ENCODE measurements at regions not wholly inside any gene's neighbourhood (a gene's known extent, or its start where the extent isn't known, plus 50 kb on each side); places are given as distances from the start of the nearest gene placed in this dataset.

DNA sequence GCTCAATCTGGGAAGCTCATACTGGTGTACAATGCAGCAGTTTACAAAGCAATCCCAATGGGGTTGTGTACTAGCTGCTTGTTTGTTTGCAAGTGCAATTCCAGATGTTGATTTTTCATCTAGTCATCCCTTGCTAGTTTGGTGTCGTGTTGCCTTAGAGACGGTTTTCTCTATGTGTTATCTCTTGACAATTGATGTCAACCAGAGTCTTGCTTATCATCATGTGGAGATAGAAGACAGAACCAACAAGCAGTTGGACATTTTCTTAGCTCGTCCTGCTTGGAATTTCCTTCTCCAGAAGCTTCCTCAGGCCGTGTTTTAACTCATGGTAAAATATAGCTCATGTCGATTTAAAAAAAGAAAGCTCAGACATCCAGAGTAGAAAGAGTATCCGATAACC is 262.0 kb upstream of the KCNH8 start:
- in situ Hi-C loops (cut with MboI; ENCODE audit: low sequenced_read_pairs), result no loop called here

DNA sequence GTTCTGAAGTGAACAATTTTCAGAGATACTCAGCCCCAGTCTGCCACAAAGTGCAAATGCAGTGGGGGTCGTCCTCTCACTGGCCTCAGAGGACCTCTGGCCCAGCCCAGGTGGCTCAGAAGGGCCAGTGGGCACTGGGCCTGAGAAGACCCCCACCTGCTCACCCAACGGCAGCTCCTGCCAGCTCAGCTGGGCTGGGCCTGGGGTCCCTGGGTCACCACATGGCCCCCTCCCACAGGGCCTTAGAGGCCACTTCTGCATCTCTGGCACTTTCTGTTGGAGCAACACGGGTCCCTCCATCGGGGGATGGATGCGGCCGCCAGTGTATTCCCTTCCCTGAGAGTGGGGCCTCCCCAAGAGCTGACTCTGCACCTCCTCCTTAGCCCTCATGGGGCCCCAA is 262.7 kb upstream of the KCNH8 start:
- in situ Hi-C loops (cut with MboI; ENCODE audit: low sequenced_read_pairs), result no loop called here

DNA sequence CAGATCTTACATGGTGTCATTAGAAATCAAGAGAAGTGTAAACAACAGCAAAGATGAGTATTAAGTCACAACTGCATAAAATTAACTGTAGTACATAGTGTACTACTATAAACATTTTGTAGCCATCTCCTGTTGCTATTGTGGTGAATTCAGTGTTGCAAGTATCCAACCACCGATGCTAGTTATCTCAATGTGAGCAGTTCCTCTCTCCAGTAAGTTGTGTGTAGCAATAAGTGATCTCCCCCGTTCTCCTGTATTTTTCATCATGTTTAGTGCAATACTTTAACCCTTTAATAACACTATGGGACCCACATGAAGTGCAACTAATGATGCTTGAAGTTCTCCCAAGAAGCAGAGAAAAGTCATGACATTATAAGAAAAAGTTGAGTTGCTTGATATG is 264.7 kb upstream of the KCNH8 start:
- in situ Hi-C loops (cut with MboI; ENCODE audit: low sequenced_read_pairs), result no loop called here

DNA sequence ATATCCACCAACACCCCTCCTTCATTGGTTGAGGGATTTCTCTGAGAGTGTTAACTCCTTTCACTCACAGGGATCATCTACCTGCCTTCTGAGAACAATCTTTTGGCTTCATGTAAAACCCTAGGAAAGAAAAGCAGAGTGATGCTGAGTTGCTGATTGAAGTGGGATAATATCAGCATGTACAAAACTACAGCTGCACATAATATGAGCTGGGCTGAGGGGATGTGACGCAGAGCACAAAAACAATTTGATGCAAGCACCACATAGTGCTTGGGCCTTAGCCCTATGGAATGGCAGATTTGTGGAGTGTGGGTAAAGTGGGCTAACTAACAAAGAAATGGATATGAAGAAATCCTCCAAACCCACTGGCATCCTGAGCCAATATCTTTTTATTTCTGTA is 267.6 kb upstream of the KCNH8 start:
- in situ Hi-C loops (cut with MboI; ENCODE audit: low sequenced_read_pairs), result no loop called here

DNA sequence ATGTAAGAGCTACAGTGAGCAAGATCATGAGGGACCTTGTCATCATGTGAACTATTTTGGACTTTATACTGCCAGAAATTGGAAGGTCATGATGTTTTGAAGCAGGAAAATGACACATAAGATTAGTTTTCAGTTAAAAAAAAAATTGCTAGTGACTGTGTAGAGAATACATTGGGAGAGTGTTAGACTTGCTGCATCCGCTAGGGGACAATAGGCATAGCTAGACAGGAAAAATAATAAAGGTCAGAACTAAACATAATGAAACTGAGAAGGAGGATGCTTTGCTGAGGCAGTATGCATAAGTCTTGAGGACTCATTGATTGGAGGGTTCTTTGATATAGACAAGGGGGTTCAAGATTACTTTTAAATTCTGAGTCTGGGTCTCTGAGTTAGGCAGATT is 275.8 kb upstream of the KCNH8 start:
- in situ Hi-C loops (cut with MboI; ENCODE audit: low sequenced_read_pairs), result no loop called here

DNA sequence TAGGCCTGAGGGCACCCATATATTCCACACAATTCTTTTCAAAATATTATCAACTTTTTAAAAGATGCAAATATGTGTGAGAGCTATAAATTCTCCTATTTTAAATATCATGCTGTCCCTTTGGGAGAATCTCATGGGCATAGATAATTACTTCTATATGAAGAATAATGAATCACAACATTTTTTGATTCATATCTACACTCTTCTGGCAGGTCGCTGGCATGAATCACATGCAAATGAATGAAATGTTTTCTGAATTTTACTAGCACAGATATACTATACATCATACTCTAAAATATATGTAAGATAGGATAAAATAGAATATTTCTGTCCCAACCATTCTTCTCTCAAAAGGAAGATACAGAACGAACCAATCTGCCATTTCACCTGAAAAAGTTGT is 277.7 kb upstream of the KCNH8 start:
- in situ Hi-C loops (cut with MboI; ENCODE audit: low sequenced_read_pairs), result no loop called here

DNA sequence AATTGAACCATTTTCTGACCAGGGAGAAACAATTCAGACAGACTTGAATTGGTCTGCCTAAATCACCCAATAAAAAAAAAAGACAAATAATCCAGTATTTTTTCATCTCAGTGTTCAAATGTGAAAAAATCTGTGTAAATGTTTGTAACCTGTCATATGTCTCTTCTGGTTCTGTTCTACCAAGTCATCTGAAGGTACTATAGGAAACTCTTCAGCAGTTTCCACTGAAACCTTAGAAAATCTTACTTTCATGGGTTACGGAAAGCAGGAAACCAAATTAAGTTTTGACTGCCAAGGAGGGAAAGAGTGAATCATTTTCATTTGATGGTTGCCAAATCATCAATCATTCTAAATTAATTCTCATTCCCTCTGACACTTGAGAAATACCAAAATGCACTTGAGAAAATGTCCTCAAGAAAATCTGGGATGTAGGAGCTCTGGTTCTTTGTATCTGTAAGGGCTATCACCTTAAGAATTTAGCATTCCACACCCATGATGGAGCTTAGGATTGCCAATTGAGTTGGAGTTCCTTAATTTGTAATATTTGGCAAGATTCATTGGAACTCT is 278.2 kb upstream of the KCNH8 start:
- in situ Hi-C loops (cut with MboI; ENCODE audit: low sequenced_read_pairs), result no loop called here

DNA sequence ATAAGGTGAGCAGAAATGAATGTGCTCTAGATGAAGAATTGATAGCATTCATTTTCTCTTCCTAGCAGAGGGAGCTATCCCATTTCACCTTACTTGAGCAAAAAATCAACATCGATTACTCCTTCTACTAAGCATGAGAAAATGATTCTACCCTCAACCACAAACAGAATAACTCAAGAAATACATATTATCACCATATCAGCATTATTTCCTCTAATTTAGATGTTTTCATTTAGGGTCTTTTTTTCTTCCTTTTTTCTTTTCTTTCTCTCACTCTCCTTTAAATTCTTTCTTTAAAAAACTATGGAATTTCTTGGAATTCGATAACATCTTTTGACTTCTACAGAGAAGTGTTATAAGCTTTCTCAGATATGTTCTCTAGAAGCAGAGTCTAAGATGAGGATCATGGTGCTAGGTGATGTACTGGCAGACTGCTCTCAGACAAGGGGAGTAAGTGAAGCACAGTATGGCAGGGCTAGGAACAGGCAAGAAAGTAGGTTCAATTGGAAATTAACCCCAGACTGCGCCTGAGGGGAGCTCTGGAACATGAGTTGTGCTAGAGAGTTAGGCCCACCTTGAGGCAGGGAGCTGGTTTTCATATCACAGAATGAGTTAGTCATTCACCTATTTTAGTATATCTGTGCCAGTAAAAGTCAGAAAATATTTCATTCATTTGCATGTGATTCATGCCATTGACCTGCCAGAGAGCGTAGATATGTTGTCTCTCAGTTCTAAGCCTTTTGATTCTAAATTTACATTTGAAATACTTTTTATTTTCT is 279.2 kb upstream of the KCNH8 start:
- in situ Hi-C loops (cut with MboI; ENCODE audit: low sequenced_read_pairs), result no loop called here

DNA sequence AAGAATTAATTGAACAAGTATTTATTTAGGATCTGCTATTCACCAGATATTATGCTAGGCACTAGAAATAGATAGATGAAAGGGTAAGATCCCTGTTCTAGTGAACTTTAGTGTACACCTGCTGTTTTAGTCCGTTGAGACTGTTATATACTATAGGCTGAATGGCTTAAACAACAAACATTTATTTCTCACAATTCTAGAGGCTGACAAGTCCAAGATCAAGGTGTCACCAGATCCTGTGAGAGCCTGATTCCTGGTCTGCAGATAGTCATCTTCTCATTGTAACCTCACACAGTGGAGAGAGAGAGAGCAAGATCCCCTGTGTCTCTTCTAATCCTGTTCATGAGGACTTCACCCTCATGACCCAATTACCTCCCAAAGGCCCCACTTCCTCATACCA is 281.4 kb upstream of the KCNH8 start:
- in situ Hi-C loops (cut with MboI; ENCODE audit: low sequenced_read_pairs), result no loop called here

DNA sequence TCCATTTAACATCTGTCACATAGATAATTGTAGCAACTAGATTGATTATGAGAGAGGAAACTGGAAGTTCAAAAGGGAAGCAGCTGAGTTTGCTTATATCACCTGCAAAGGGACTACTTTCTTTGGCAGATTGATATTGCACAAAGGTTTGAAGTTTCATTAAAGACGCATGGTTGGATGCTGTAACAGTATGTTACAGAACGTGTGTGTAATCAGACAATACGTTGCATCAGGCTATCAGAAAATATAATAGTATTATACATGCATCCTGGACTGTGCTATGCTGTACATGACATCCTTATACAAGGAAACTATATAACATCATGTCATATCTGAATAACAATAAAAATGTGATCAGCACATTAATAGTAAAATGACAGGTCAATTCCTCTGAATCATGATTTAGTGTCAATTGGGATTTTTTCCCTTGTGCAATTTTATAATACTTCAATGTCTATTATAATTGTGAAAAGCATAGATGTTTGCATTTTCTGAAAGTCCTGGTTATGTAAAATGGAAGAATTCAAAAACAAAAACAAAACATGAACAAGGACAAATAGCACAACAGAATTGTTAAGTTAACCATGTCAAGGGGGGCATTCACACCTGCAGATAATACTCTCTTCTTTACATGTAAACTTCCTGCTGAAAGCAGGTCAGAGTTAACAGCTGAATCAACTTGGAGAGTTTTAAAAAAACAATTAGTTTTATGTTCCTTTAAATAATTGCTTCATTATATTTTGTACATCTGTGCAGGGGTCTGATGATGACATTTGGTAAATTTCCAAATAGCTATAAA is 283.2 kb upstream of the KCNH8 start:
- in situ Hi-C loops (cut with MboI; ENCODE audit: low sequenced_read_pairs), result no loop called here

DNA sequence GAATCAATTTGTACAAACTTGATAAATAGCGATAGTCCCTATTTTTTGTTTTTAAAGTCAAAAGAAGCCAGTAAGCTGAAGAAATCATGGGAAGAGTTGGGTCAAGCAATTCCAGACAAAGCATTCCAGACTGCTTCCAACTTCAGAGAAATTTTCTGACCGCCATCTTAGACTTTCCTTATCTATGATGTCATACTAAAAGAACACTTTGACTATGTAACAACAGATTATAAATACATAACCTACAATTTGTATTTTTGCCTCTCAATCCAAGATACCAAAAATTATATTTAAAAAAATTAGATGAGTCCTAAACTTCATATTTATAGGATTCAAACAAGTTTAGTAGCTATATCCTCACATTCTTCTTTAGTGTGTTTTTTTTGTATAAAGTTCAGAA is 286.2 kb upstream of the KCNH8 start:
- in situ Hi-C loops (cut with MboI; ENCODE audit: low sequenced_read_pairs), result no loop called here

DNA sequence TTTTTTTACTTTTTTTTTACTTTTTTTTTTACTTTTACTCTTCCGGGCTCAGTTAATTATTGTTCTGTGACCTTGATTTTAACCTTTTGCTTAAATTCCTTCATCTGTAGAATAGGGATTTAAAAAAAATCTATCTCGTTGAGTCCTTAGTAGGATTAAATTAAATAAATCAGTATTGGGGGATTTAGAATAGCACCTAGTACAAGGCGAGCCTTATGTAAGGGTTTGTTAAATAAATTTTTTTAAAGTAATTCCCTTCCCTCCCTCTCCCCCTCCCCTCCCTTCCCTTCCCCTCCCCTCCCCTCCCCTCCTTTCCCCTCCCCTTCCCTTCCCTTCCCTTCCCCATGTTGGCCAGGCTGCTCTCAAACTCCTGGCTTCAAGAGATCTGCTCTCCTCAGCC is 287.2 kb upstream of the KCNH8 start:
- in situ Hi-C loops (cut with MboI; ENCODE audit: low sequenced_read_pairs), result no loop called here

DNA sequence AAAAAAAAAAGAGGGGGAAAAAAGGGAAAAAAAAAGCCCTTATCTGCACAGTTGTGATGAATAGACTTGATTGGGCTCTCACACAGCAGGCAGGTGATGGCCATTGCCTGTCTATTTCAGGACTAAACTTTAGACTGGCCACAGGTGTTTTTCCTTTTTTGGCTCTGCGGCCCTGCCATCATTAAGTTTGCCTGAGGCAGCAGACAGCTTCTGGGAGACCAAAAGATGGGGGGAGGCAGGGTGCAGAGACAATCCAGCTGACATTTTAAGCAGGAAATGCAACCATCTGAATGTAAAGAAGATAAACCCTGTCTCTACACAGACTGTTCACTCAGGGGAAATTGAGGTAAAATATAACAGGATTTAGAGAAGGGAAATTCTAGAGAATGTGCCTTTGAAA is 295.0 kb upstream of the KCNH8 start:
- in situ Hi-C loops (cut with MboI; ENCODE audit: low sequenced_read_pairs), result no loop called here

DNA sequence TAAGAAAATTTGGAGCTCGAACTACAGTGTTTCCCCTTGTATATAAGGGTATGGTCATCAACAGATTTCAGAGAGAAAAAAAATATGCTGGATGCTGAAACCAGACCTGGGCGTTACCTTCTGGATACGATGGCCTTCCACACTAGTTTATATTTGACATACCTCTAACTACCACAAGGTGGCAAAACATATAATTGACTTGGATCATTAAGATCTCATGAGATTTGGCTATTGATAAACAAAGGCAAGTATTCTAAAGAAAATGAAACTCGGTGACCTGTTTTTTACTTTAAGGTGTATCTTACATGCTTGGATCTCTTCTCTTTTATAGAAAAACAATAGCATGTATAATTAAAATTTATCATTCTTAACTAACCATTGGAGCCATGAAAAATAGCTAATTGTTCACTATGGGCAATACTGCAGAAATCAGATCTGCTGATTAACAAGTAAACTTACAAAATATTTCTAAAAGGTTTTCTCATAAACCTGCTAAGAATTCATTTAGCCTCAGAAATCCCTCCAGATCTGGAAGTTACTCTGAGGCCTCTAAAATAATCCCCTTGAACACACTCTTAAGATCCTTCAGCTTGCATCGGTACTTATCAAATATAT is 300.6 kb upstream of the KCNH8 start:
- in situ Hi-C loops (cut with MboI; ENCODE audit: low sequenced_read_pairs), result no loop called here

DNA sequence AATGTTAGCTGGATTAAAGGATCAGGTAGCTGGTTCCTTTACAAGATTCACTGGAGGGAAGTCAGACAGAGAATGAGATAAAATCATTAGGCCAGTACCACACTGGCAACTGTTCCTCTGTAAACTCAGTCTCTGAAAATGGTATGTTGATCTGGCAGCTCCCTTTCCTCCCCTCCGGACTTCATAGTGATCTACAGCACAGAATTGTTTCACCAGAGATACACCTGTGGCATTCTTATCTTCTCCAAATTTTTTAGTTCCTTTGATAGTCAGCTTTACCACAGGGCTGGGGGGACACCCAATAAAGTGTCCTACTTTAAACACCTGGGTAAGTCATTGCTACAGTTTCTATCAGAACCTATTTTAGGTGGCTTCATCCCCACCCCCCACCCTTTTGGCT is 304.3 kb upstream of the KCNH8 start:
- in situ Hi-C loops (cut with MboI; ENCODE audit: low sequenced_read_pairs), result no loop called here

DNA sequence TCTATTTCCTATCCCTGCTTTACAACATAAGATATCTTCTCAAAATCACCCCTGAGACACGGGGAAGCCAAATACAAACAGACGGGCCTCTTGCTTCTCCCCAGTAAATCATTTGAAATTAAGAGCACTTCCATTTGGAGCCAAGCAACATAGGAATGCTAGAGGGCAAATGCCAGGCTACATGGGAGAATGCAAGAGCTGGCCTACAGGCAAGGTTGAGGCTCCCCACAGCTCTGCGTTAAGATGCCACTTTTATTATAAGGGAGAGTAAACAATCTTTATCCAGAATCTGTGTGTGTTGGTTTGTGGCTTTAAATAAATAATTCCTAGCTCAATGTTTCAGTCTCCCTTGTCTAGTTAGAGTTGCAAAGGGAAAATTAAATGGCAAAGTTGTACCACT is 305.1 kb upstream of the KCNH8 start:
- in situ Hi-C loops (cut with MboI; ENCODE audit: low sequenced_read_pairs), result no loop called here

DNA sequence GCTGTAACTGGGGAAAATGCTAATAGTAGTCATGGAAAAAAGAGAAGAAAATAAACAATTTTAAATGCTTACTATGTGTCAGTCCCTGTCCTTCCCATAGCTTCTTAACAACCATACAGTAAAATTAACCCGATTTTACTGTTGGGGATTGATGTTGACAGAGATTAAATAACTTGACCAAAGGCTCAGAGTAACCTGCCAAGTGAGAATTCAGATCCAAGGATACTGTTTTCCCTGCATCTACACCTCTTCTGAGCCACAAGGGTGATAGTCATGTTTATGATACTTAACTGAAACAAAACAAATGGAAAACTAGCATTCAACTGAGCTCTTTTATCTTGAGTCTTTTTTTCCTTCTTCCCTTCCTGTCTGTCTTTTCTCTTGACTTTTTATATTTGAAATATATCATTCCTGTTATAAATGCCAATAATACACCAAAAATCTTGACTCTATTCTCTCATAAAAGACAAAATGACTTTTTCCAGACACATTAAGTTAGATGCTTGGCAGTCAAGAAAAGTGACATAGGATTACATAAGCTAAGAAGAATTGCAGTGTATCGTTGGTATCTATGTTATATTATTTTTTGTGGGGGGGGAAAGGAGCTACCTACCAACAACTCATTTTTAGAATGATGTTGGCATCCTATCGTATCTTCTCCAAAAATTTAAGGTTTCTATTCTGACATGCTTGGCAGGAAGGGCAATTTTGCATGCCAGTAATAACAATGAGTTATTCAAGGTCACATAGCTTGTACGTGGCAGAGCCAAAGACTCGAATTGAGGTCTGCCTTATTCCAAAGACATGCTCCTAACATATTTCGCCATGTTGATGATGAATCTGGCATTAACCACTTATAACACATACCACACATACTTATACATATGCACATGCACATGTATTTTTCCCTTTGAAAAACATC is 306.6 kb upstream of the KCNH8 start:
- in situ Hi-C loops (cut with MboI; ENCODE audit: low sequenced_read_pairs), result no loop called here

DNA sequence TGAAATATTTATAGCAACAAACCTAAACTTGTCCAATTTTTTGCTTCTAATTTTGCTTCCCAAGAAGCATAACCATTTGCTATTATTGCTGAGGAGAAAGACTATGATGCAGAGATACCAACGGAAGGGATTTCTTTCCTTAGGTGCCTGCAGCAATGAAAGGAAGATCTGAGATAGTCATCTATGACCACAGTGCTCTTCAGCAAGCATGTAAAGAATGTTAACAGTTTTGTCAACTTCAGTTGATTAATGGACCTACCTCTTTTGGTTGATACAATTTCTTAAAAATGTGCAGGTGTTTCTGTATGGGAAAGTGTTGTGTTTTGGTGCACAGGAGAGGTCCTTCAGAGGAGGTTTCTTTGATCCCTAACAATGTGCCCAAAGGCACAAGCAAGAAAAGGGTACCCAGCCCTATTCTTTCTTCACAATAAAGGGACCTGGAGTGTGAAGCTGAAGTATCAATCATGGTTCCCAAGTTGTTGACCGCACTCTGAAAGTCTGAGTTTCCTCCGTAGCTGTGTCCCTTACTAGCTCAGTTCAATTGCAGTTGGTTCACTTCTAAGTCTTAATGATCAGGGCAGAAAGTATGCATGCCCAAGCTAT is 307.7 kb upstream of the KCNH8 start:
- in situ Hi-C loops (cut with MboI; ENCODE audit: low sequenced_read_pairs), result no loop called here

DNA sequence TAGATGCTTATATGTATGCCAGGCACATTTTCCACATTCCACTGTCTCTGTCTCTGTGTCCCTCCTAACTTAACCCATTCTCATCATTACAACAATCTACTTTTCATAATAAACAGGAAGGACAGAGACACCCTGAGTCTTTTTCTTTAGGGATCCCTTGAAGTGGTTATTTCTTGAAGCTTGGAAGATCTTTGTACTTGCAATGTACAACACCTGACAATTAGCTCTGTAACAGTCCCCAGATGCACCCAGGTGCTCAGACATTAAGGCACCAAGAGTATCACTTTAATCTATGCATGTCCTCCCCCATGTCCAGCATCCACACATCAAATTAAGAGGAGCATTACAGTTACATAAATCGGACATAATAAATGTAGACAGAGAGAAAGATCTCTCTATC is 309.6 kb upstream of the KCNH8 start:
- in situ Hi-C loops (cut with MboI; ENCODE audit: low sequenced_read_pairs), result no loop called here

DNA sequence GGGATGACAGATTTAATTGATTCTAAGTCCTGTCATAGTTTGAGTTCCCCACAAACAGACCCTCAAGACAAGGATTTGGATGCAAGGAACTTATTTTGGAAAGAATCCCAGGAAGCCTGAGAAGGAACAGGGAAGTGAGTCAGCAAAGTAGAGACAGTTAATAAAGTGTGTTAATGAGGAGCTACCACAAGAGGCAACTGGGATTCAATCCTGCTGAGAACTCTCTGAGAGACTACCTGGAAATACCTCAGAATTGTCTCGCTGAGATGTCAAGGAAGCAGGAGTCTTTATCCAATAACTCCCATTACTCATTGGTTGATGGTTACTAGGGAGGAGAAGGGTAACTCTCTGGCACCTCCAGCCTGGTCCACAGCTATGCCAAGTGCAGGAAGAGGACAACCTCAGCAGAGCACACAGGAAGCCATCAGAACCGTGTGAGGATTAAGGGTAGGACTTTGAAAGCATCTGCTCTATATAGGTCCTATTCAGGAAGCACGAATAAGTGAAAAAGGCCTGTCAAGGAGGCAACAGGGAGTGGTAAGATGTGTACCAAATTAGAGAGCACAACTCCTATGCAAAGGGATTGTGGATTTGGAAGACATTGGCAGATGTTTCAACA is 311.1 kb upstream of the KCNH8 start:
- in situ Hi-C loops (cut with MboI; ENCODE audit: low sequenced_read_pairs), result no loop called here

All from HL-60/S4 treated with phorbol 12-myristate 13-acetate at 8.2 ng/mL for 4 days and 3 days (cell line).